Calu3 (cell line): ENCODE measurements at regions not wholly inside any gene's neighbourhood (a gene's known extent, or its start where the extent isn't known, plus 50 kb on each side); places are given as distances from the start of the nearest gene placed in this dataset.
A peak's percentile ranks its signal among the peaks of the same experiment; 100 is the strongest.

Experiments
- BruUV-seq: library from RNA; stranded (reverse); fragments of 400-500 nt; replicated peaks from 2 replicates; lab custom pipeline; 2021; lab: Mats Ljungman, UMichigan
- CTCF ChIA-PET: fragments of 300-600 bp; sonication (Branson Sonifier 250); formaldehyde crosslinking; loops from one replicate; lab custom pipeline; 2022; ENCODE audit warnings: antibody characterized with exemption; lab: Charles Lee
- DNase-seq: peaks from one replicate; pipeline ENCODE4 v3.0.0; 2022
- H3K27ac Mint-ChIP-seq: one replicate; pipeline ENCODE4 v1.8.0; 2022; ENCODE audit warnings: mixed read lengths; ENCODE audit not compliant: unreplicated experiment
- H3K27me3 Mint-ChIP-seq: one replicate; pipeline ENCODE4 v1.8.0; 2022; ENCODE audit warnings: mixed read lengths; ENCODE audit not compliant: unreplicated experiment
- H3K36me3 Mint-ChIP-seq: one replicate; pipeline ENCODE4 v1.8.0; 2022; ENCODE audit warnings: mild to moderate bottlenecking, moderate library complexity, mixed read lengths; ENCODE audit not compliant: insufficient read depth, unreplicated experiment
- H3K4me1 Mint-ChIP-seq: one replicate; pipeline ENCODE4 v1.8.0; 2022; ENCODE audit warnings: mild to moderate bottlenecking, low read depth, mixed read lengths; ENCODE audit not compliant: unreplicated experiment
- H3K4me3 Mint-ChIP-seq: one replicate; pipeline ENCODE4 v1.8.0; 2022; ENCODE audit warnings: mild to moderate bottlenecking, low read depth, moderate library complexity, mixed read lengths; ENCODE audit not compliant: unreplicated experiment
- H3K9me3 Mint-ChIP-seq: one replicate; pipeline ENCODE4 v1.8.0; 2022; ENCODE audit warnings: low read depth, mixed read lengths; ENCODE audit not compliant: unreplicated experiment
- intact Hi-C: fragments of 100-400 bp; cut with micrococcal nuclease; formaldehyde crosslinking; loops from one replicate; pipeline ENCODE4 v1.10.0; 2022; ENCODE audit not compliant: unreplicated experiment
- TF ChIP-seq, protein P1 (sequence below): fragments of 200-600 bp; IDR thresholded peaks from one replicate; pipeline ENCODE4 v1.8.0; 2022; ENCODE audit warnings: antibody characterized with exemption; ENCODE audit not compliant: unreplicated experiment

DNA sequence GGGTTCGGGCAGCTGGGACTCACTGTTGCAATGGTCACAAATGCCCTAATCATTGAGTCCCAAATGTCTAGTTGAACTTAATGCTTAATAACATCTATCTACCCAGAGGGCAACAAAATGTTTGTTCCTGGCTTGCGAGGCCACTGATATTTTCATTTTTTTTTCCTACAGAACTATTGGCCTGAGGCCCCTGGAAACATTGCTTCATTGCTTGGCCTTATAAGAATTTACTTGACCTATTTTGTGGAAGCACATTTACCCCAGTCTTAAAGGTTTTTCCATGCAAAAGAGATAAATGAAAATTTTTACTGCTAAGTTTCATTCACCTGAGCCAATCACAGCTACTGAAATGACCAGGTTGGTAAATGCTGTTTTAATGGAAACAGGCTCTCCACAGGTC, 133.1 kb upstream of the RIPOR2 start:
- no TSS peak for BruUV-seq
- no peak for DNase-seq
- H3K4me3 Mint-ChIP-seq = no peak overlapping the region
- H3K27me3 Mint-ChIP-seq = peaks cover 36% of the 10 kb centered on the region
- no peak overlapping the region for H3K27ac Mint-ChIP-seq
- H3K36me3 Mint-ChIP-seq = no peaks in the 10 kb centered on the region
- H3K9me3 Mint-ChIP-seq = no peaks in the 10 kb centered on the region
- CTCF ChIA-PET = interaction anchor here (0.5 to 0.7 kb wide), 2 partner anchors 64 to 111 kb away, joined by 3 read pairs; no protein-coding TSS in a partner anchor
- TF ChIP-seq, protein P1, sequence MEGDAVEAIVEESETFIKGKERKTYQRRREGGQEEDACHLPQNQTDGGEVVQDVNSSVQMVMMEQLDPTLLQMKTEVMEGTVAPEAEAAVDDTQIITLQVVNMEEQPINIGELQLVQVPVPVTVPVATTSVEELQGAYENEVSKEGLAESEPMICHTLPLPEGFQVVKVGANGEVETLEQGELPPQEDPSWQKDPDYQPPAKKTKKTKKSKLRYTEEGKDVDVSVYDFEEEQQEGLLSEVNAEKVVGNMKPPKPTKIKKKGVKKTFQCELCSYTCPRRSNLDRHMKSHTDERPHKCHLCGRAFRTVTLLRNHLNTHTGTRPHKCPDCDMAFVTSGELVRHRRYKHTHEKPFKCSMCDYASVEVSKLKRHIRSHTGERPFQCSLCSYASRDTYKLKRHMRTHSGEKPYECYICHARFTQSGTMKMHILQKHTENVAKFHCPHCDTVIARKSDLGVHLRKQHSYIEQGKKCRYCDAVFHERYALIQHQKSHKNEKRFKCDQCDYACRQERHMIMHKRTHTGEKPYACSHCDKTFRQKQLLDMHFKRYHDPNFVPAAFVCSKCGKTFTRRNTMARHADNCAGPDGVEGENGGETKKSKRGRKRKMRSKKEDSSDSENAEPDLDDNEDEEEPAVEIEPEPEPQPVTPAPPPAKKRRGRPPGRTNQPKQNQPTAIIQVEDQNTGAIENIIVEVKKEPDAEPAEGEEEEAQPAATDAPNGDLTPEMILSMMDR = no peak
- intact Hi-C loops = no loop called here
- H3K4me1 Mint-ChIP-seq = no peaks in the 10 kb centered on the region

DNA sequence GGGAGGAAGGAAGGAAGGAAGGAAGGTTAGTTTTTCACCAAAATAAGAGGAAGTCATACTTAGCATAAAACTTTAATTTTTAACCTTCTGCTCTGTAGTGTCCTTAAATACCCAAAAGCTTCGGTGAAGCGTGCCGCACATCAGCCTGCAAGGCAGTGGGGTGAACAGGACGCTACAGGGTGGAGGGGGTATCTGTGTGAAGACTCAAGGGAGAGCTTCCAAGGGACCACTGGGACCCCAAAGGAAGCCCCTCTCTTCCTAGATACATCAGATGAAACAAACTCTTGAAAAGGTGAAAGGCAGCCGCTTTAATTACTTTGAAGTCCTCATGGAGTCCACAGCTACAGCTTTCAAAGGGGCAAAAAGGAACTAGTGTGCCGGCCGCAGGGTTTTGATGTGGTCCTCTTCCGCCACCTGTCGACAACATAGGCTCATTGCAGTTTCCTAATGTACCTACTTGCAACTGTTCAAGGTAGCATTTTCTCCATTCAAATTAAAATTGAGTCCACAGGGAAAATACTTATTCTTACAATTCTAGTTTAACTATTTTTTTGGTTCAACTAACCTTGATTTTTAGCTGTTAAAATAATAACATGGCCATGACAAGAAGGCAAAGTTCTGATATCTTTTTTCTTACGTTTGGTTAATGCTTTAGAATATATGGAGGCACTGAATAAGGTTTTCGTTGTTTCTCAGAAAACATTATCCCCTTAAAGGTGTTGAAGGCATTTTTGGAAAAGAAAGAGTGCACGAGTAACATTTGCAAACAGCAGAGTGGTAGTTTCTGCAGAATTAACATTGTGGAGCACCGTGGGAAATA, 135.0 kb upstream of the RIPOR2 start:
- DNase-seq = peak; percentile 94
- peaks cover 27% of the 10 kb centered on the region for H3K27me3 Mint-ChIP-seq
- no peak overlapping the region for H3K27ac Mint-ChIP-seq
- H3K4me1 Mint-ChIP-seq = no peaks in the 10 kb centered on the region
- CTCF ChIA-PET = interaction anchor here (0.6 to 2.2 kb wide), 19 partner anchors 8 to 490 kb away, joined by 3 to 32 read pairs (median 5); no protein-coding TSS in a partner anchor
- intact Hi-C loops = loop anchor here (1.0 to 5.0 kb wide), 7 partner anchors 52 to 546 kb away; no protein-coding TSS in a partner anchor
- TF ChIP-seq, protein P1 = peak; percentile 100
- H3K9me3 Mint-ChIP-seq = no peaks in the 10 kb centered on the region
- no peaks in the 10 kb centered on the region for H3K36me3 Mint-ChIP-seq
- H3K4me3 Mint-ChIP-seq = no peak overlapping the region
- BruUV-seq = no TSS peak

DNA sequence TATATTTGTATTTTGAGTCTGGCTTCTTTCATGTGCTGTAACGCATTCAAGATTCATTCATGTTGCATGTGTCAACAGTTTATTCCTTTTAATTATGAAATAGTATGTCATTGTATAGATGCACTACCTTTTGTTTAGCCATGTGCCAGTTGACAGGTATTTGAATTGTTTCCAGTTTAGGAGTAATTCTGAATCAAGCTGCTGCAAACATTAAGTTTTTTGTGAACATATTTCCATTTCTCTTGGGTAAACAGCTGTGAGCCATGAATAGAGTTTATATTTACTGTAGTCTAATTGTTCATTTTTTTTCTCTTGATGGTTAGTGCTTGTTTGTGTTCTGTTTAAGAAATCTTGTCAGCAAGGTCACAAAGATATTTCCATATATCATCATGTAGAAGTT, 142.4 kb upstream of the RIPOR2 start:
- BruUV-seq = no TSS peak
- intact Hi-C loops = no loop called here

DNA sequence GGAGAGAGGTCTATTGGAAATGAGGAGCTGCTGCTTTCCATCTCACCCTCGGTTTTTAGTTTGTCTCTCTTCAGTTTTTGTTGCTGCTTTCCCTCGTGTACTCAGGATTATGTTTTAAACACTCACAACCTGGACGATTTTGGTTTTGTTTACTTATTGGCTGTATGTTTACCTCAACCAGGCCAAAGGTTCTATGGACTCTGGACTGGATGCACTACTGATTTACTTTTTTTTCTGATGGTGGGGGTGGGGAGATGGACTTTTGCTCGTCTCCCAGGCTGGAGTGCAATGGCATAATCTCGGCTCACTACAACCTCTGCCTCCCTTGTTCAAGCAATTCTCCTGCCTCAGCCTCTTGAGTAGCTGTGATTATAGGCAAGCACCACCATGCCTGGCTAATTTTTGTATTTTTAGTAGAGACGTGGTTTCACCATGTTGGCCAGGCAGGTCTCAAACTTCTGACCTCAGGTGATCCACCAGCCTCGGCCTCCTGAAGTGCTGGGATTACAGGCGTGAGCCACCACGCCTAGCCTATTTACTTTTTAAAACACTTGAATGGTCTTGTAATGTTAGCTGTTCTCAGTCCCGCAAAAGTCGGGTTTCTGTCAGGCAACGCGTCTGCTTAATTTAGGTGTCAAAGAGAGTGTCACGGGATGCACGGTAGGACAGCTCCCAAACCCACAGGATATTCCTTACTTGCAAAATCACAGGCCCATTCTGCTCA, 148.2 kb upstream of the RIPOR2 start:
- Mint-ChIP-seq H3K4me3 (no peak overlapping the region), H3K4me1 (no peaks in the 10 kb centered on the region)
- CTCF ChIA-PET = no interaction called here

More for the DNA sequence above, 142.4 kb upstream of the RIPOR2 start:
- TF ChIP-seq, protein P1 = no peak
- Mint-ChIP-seq H3K27ac (no peak overlapping the region), H3K9me3 (no peaks in the 10 kb centered on the region), H3K4me1 (no peaks in the 10 kb centered on the region), H3K27me3 (peaks cover 14% of the 10 kb centered on the region), H3K36me3 (no peaks in the 10 kb centered on the region), H3K4me3 (no peak overlapping the region)
- DNase-seq = no peak
- CTCF ChIA-PET = no interaction called here

More for the DNA sequence above, 148.2 kb upstream of the RIPOR2 start:
- no peak for DNase-seq
- TF ChIP-seq, protein P1 = no peak
- Mint-ChIP-seq H3K27ac (no peak overlapping the region), H3K36me3 (no peaks in the 10 kb centered on the region), H3K9me3 (no peaks in the 10 kb centered on the region), H3K27me3 (peaks cover 15% of the 10 kb centered on the region)
- no TSS peak for BruUV-seq
- intact Hi-C loops = no loop called here
